HCT116 (cell line): ENCODE measurements at regions not wholly inside any gene's neighbourhood (a gene's known extent, or its start where the extent isn't known, plus 50 kb on each side); places are given as distances from the start of the nearest gene placed in this dataset.

Experiments used
- ELF1 ChIP-seq: IDR thresholded peaks from 2 replicates; pipeline ENCODE4 v1.6.1; 2012; ENCODE audit warnings: low read depth, borderline replicate concordance
- EZH2 ChIP-seq: fragments of 200-600 bp; sonication (generic); IDR thresholded peaks from 2 replicates; pipeline ENCODE4 v1.6.1; 2017; ENCODE audit warnings: antibody characterized with exemption, mixed run types
- POLR2A ChIP-seq: IDR thresholded peaks from 2 replicates; pipeline ENCODE4 v1.7.0; 2011; ENCODE audit warnings: borderline replicate concordance; ENCODE audit not compliant: insufficient read depth, insufficient read length; ENCODE audit errors: extremely low read depth
- POLR2AphosphoS5 ChIP-seq: IDR thresholded peaks from 2 replicates; pipeline ENCODE4 v1.6.1; 2011; ENCODE audit warnings: mild to moderate bottlenecking, low read depth, low read length, moderate library complexity
- TF ChIP-seq, protein P1 (sequence below), 3 experiments: fragments of 200-600 bp in 1 of 3; sonication (generic) in 1 of 3; IDR thresholded peaks in 2 of 3; conservative IDR thresholded peaks in 1 of 3; 2 replicates each; pipeline ENCODE4 v1.5.1; 2012 to 2017; ENCODE audit warnings: low read depth in 2 of 3, low read length in 2 of 3, antibody characterized with exemption in 1 of 3, borderline replicate concordance in 1 of 3, control low read depth in 1 of 3, mild to moderate bottlenecking in 1 of 3, mixed read lengths in 1 of 3, mixed run types in 1 of 3, moderate library complexity in 1 of 3; ENCODE audit not compliant: insufficient read depth in 1 of 3
- TF ChIP-seq, protein P2 (sequence below): IDR thresholded peaks from 2 replicates; pipeline ENCODE4 v1.6.1; 2012
- TF ChIP-seq, protein P3 (sequence below): IDR thresholded peaks from 2 replicates; pipeline ENCODE4 v1.6.1; 2012

DNA sequence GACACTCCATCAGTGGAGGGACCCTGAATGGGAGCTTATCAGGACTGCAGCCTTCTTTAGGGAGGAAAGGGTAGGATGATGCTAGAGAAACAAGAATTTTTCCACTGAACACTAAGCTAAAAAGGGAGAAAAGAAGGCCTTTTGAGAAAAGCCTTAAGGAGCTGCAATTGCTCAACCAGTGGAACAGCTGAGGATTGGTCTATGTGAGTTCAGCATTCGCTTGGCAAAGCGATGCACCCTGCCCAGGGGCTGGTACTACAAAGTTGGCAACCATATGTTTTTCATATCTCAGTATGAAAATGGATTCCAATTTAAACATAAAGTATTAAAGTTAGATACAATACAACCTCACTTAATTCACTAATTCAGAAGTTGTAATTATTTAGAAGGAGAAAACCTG is 117.8 kb upstream of the FAM20A start:
- no peak for TF ChIP-seq POLR2AphosphoS5
- TF ChIP-seq, protein P1, sequence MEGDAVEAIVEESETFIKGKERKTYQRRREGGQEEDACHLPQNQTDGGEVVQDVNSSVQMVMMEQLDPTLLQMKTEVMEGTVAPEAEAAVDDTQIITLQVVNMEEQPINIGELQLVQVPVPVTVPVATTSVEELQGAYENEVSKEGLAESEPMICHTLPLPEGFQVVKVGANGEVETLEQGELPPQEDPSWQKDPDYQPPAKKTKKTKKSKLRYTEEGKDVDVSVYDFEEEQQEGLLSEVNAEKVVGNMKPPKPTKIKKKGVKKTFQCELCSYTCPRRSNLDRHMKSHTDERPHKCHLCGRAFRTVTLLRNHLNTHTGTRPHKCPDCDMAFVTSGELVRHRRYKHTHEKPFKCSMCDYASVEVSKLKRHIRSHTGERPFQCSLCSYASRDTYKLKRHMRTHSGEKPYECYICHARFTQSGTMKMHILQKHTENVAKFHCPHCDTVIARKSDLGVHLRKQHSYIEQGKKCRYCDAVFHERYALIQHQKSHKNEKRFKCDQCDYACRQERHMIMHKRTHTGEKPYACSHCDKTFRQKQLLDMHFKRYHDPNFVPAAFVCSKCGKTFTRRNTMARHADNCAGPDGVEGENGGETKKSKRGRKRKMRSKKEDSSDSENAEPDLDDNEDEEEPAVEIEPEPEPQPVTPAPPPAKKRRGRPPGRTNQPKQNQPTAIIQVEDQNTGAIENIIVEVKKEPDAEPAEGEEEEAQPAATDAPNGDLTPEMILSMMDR (IDR thresholded peaks at IDR 0.05 in 2 of 3, conservative IDR thresholded peaks at IDR 0.05 in 1 of 3; ENCODE audit: borderline replicate concordance in 1 of 3, insufficient read depth in 1 of 3, low read depth in 2 of 3, low read length in 2 of 3) = no peak
- no peak for TF ChIP-seq EZH2
- TF ChIP-seq, protein P2, sequence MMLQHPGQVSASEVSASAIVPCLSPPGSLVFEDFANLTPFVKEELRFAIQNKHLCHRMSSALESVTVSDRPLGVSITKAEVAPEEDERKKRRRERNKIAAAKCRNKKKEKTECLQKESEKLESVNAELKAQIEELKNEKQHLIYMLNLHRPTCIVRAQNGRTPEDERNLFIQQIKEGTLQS = no peak
- TF ChIP-seq POLR2A = no peak
- TF ChIP-seq, protein P3, sequence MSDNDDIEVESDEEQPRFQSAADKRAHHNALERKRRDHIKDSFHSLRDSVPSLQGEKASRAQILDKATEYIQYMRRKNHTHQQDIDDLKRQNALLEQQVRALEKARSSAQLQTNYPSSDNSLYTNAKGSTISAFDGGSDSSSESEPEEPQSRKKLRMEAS = no peak
- TF ChIP-seq ELF1 = no peak
